Esophagus muscularis mucosa (tissue), 3 donors: ENCODE measurements at regions not wholly inside any gene's neighbourhood (a gene's known extent, or its start where the extent isn't known, plus 50 kb on each side); places are given as distances from the start of the nearest gene placed in this dataset.

Source experiments
- EP300 ChIP-seq: sonication (generic); formaldehyde crosslinking; IDR thresholded peaks from one replicate; pipeline ENCODE4 v1.6.1; 2017; ENCODE audit warnings: antibody characterized with exemption
- TF ChIP-seq, protein P1 (sequence below), 3 experiments: fragments of 200-600 bp in 2 of 3; fragments of 450-650 bp in 1 of 3; sonication (generic) in 2 of 3; IDR thresholded peaks; one replicate each; pipeline ENCODE4 v1.5.1; 2017 to 2019; ENCODE audit warnings: antibody characterized with exemption in 3 of 3, mild to moderate bottlenecking in 2 of 3, moderate library complexity in 1 of 3

DNA sequence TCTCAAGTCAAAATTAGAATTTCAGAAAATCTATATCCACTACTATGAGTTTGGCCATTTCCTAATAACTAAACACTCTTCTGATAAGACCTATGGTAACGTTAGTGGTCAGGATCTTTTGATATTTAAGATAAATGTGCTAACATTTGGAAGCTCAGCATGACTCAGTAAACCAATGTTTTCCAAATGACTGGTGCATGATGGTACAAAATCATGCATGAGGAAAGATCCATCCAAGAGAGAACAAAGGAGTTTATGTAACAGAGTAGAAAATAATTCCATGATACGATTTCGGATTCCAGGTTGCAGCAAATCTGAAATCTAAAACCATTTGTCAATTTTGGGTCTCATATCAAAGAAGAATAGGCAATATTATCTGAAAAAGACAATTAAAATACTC, 279.2 kb downstream of the NSG2 start:
- TF ChIP-seq EP300, result no peak
- TF ChIP-seq, protein P1, sequence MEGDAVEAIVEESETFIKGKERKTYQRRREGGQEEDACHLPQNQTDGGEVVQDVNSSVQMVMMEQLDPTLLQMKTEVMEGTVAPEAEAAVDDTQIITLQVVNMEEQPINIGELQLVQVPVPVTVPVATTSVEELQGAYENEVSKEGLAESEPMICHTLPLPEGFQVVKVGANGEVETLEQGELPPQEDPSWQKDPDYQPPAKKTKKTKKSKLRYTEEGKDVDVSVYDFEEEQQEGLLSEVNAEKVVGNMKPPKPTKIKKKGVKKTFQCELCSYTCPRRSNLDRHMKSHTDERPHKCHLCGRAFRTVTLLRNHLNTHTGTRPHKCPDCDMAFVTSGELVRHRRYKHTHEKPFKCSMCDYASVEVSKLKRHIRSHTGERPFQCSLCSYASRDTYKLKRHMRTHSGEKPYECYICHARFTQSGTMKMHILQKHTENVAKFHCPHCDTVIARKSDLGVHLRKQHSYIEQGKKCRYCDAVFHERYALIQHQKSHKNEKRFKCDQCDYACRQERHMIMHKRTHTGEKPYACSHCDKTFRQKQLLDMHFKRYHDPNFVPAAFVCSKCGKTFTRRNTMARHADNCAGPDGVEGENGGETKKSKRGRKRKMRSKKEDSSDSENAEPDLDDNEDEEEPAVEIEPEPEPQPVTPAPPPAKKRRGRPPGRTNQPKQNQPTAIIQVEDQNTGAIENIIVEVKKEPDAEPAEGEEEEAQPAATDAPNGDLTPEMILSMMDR (IDR thresholded peaks at IDR 0.05), result no peak
